Common myeloid progenitor, CD34-positive (primary cell): ENCODE measurements at regions not wholly inside any gene's neighbourhood (a gene's known extent, or its start where the extent isn't known, plus 50 kb on each side); places are given as distances from the start of the nearest gene placed in this dataset.

Experiments
- CTCF ChIA-PET: fragments of 350-600 bp; sonication (Branson Sonifier 250); formaldehyde crosslinking; loops from one replicate; lab custom pipeline; 2021; ENCODE audit warnings: antibody characterized with exemption; lab: Charles Lee
- POLR2A ChIA-PET: fragments of 350-600 bp; sonication (Branson Sonifier 250); formaldehyde crosslinking; loops from one replicate; lab custom pipeline; 2021; ENCODE audit warnings: antibody characterized with exemption; lab: Charles Lee
- DNase-seq, 3 donors: peaks; one replicate each; pipeline versions ENCODE4 v3.0.0 to v3.0.0-alpha.2; 2013
- H3K27ac ChIP-seq, 2 experiments: 1 replicate in 1 of 2; 2 replicates in 1 of 2; pipeline ENCODE4 v1.7.0; 2013; ENCODE audit warnings: inconsistent platforms in 2 of 2, low read length in 2 of 2, mild to moderate bottlenecking in 2 of 2, low read depth in 1 of 2, moderate library complexity in 1 of 2; ENCODE audit not compliant: severe bottlenecking in 2 of 2, insufficient read depth in 1 of 2, poor library complexity in 1 of 2
- H3K27me3 ChIP-seq, 5 experiments: replicated peaks in 2 of 5; 1 replicate in 3 of 5; 2 replicates in 2 of 5; pipeline versions ENCODE4 v1.6.1 to v1.7.0; 2013; ENCODE audit warnings: low read length in 4 of 5, mild to moderate bottlenecking in 2 of 5, moderate library complexity in 2 of 5, inconsistent platforms in 1 of 5; ENCODE audit not compliant: insufficient read depth in 5 of 5, control insufficient read depth in 4 of 5
- H3K36me3 ChIP-seq, 4 experiments: 1 replicate in 2 of 4; 2 replicates in 2 of 4; pipeline versions ENCODE4 v1.6.1 to v1.7.0; 2013; ENCODE audit warnings: low read length in 3 of 4, control low read depth in 1 of 4, mild to moderate bottlenecking in 1 of 4; ENCODE audit not compliant: control insufficient read depth in 4 of 4, insufficient read depth in 4 of 4
- H3K4me1 ChIP-seq, 4 experiments: 1 replicate in 3 of 4; 2 replicates in 1 of 4; pipeline versions ENCODE4 v1.6.1 to v1.7.1; 2013; ENCODE audit warnings: low read length in 3 of 4, mild to moderate bottlenecking in 3 of 4, control low read depth in 1 of 4, inconsistent platforms in 1 of 4, moderate library complexity in 1 of 4; ENCODE audit not compliant: control insufficient read depth in 4 of 4, insufficient read depth in 4 of 4; ENCODE audit errors: control extremely low read depth in 1 of 4
- H3K4me3 ChIP-seq, 7 experiments: 1 replicate in 4 of 7; 2 replicates in 3 of 7; pipeline versions ENCODE4 v1.5.1 to v1.7.0; 2013; ENCODE audit warnings: mild to moderate bottlenecking in 7 of 7, low read length in 6 of 7, moderate library complexity in 6 of 7, inconsistent platforms in 2 of 7, low read depth in 2 of 7, control low read depth in 1 of 7; ENCODE audit not compliant: insufficient read depth in 4 of 7, control insufficient read depth in 1 of 7; ENCODE audit errors: extremely low read depth in 1 of 7
- H3K9me3 ChIP-seq, 5 experiments: 1 replicate in 4 of 5; 2 replicates in 1 of 5; pipeline versions ENCODE4 v1.6.1 to v1.7.1; 2013; ENCODE audit warnings: low read length in 4 of 5, mild to moderate bottlenecking in 2 of 5, inconsistent platforms in 1 of 5, low read depth in 1 of 5, moderate library complexity in 1 of 5; ENCODE audit not compliant: control insufficient read depth in 4 of 5, insufficient read depth in 2 of 5; ENCODE audit errors: control extremely low read depth in 1 of 5
- WGBS: methylation state at CpG from one replicate; pipeline ENCODE4 v1.1.5; 2013; ENCODE audit not compliant: insufficient coverage; 5-methylcytosine and 5-hydroxymethylcytosine counted together

GRCh38 chr12:111194703-111195051, 174.2 kb downstream of the PHETA1 start:
- Histone ChIP-seq H3K4me1 (peaks cover 0 to 37% (median 6%) of the 10 kb centered on the region in 4 experiments), H3K9me3 (no peaks in the 10 kb centered on the region), H3K4me3 (no peak overlapping the region), H3K27ac (no peak overlapping the region), H3K36me3 (no peaks in the 10 kb centered on the region), H3K27me3 (no peaks in the 10 kb centered on the region)
- ChIA-PET POLR2A (no interaction called here), CTCF (no interaction called here)
- no peak for DNase-seq
- WGBS: 94% methylated on average over 9 of the region's 9 CpGs

DNA sequence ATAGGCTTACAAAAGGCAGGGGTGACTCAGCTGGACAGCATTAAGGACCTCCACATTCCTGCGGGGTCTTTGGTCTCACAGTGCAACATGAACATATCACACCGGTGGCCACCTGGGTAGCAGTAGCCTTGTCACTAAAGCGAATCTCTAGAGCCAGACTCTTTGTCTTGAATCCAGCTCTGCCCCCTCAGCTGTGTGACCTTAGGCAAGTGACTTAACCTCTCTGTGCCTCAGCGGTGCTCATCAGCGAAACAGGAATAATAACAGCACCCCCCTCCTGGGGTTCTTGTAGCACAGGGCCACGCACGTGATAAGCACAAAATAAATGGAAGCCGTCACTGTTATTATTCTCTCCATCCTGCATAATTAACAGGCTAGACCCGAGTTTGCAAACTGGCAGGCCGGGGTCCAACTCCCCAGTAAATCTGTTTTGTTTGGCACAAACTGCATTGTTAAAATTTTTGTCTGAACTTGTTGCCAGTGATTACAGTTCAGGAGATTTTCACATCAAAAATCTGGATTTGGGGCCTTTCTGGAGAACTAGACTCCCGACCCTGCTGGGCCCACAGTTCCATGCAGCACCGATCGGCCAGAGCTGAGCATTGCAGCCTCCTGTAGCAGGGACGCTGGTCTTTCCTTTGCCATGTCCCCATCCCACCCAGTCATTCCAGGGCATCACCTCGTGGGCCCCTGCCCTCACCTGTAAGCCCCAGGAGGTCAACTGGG, 174.8 kb downstream of the PHETA1 start:
- WGBS: 95% methylated on average over 15 of the region's 15 CpGs
- H3K4me1 ChIP-seq: peaks cover 0 to 37% (median 6%) of the 10 kb centered on the region in 4 experiments

GRCh38 chr12:111193496-111193895, 175.4 kb downstream of the PHETA1 start:
- ChIA-PET CTCF (no interaction called here), POLR2A (no interaction called here)
- DNase-seq: no peak
- Histone ChIP-seq H3K27me3 (no peaks in the 10 kb centered on the region), H3K4me1 (peaks cover 0 to 37% (median 6%) of the 10 kb centered on the region in 4 experiments), H3K27ac (no peak overlapping the region), H3K9me3 (no peaks in the 10 kb centered on the region), H3K4me3 (no peak overlapping the region), H3K36me3 (no peaks in the 10 kb centered on the region)
- WGBS: 98% methylated on average over 9 of the region's 14 CpGs

More for the DNA sequence above, 174.8 kb downstream of the PHETA1 start:
- ChIA-PET POLR2A (no interaction called here), CTCF (no interaction called here)
- no peak for DNase-seq
- no peak overlapping the region for H3K27ac ChIP-seq
- no peak overlapping the region for H3K4me3 ChIP-seq
- H3K36me3 ChIP-seq: no peaks in the 10 kb centered on the region
- H3K27me3 ChIP-seq: no peaks in the 10 kb centered on the region
- H3K9me3 ChIP-seq: no peaks in the 10 kb centered on the region

GRCh38 chr12:111193067-111193466, 175.8 kb downstream of the PHETA1 start:
- 97% methylated on average over 4 of the region's 8 CpGs for WGBS
- Histone ChIP-seq H3K4me1 (peaks cover 0 to 37% (median 6%) of the 10 kb centered on the region in 4 experiments), H3K27ac (no peak overlapping the region), H3K9me3 (no peaks in the 10 kb centered on the region), H3K27me3 (no peaks in the 10 kb centered on the region), H3K4me3 (no peak overlapping the region), H3K36me3 (no peaks in the 10 kb centered on the region)
- POLR2A ChIA-PET: no interaction called here
- CTCF ChIA-PET: no interaction called here
- no peak for DNase-seq

DNA sequence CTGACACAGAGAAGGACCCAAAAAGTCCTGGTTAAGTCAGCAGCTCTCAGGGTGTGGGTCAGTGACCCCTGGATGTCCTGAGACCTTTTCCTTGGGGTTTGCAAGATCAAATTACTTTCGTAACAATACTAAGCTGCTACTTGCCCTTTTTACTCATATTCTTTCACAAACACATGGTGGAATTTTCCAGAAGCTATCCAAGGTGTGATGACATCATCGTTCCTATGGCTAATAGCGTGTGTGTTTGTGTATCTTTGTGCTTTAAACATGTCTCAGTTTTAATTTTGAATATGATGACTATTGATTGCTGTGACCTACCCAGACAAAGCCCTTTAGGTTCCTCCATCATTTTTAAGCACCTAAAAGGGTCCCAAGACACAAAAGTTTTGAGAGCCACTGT, 176.2 kb downstream of the PHETA1 start:
- H3K36me3 ChIP-seq: no peaks in the 10 kb centered on the region
- no peaks in the 10 kb centered on the region for H3K27me3 ChIP-seq
- no peaks in the 10 kb centered on the region for H3K9me3 ChIP-seq
- H3K4me3 ChIP-seq: no peak overlapping the region
- ChIA-PET POLR2A (no interaction called here), CTCF (no interaction called here)
- H3K27ac ChIP-seq: no peak overlapping the region
- H3K4me1 ChIP-seq: peaks cover 0 to 35% (median 6%) of the 10 kb centered on the region in 4 experiments
- WGBS: 100% methylated on average over 1 of the region's 3 CpGs
- DNase-seq: no peak

GRCh38 chr12:111190741-111191526, 178.0 kb downstream of the PHETA1 start:
- H3K36me3 ChIP-seq: no peaks in the 10 kb centered on the region
- DNase-seq: no peak
- ChIA-PET CTCF (interaction anchor here (0.8 to 1.2 kb wide), 2 partner anchors 11 to 84 kb away, joined by 3 read pairs; no protein-coding TSS in a partner anchor), POLR2A (no interaction called here)
- H3K9me3 ChIP-seq: no peaks in the 10 kb centered on the region
- 99% methylated on average over 13 of the region's 15 CpGs for WGBS
- no peak overlapping the region for H3K4me3 ChIP-seq
- no peaks in the 10 kb centered on the region for H3K27me3 ChIP-seq
- no peak overlapping the region for H3K27ac ChIP-seq
- peaks cover 0 to 18% (median 2%) of the 10 kb centered on the region in 4 experiments for H3K4me1 ChIP-seq

DNA sequence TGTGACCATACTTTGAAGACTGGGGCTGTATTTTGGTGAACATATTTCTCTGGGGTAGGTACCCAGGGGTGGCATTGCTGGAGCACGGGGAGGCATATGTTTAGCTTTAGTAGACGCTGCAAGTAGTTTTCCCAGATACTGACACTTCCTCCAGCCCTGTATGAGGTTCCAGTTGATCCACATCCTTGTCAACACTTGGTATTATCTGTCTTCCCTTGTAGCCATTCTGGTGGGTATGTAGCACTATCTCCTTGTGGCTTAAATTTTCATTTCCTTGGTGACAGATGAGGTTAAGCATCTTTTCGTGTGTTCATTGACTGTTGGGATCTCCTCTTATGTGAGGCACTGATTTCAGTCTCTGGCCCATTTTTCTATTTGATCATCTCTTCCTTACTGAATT, 179.1 kb downstream of the PHETA1 start:
- POLR2A ChIA-PET: no interaction called here
- Histone ChIP-seq H3K36me3 (no peaks in the 10 kb centered on the region), H3K4me1 (peaks cover 0 to 7% (median 1%) of the 10 kb centered on the region in 4 experiments), H3K9me3 (no peaks in the 10 kb centered on the region), H3K27ac (no peak overlapping the region), H3K4me3 (no peak overlapping the region), H3K27me3 (no peaks in the 10 kb centered on the region)
- 95% methylated on average over 3 of the region's 3 CpGs for WGBS
- CTCF ChIA-PET: no interaction called here
- no peak for DNase-seq
